ENCODE measurements at regions not wholly inside any gene's neighbourhood (a gene's known extent, or its start where the extent isn't known, plus 50 kb on each side); places are given as distances from the start of the nearest gene placed in this dataset.

DNA sequence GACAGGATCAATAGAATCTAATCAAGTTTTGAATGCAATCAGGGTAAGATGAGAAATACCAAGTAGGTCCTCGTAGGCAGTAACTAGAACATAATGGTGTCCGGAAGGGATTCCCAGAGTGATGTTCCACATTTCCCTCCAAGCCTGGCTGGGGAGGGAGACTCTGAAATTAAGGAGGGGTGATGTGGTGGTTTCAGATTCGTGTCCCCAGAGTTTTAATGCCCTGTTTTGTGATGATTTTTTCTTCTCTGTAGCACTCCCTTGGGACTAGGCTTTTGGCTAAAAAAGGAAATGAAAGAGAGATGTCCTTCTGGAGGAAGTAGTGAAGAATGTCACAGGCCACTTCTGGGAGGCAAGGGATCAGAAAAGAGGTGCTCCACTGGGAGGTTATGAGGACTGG lies 108.3 kb upstream of the CACNA2D3 start:
- Histone ChIP-seq H3K4me1 (ENCODE audit: low read length) (no peaks in the 10 kb centered on the region), H4K20me1 (ENCODE audit: insufficient read depth, low read depth, low read length) (no peaks in the 10 kb centered on the region), H3K27ac (ENCODE audit: low read length) (no peak overlapping the region), H3K9me2 (replicated peaks; ENCODE audit: insufficient read depth, low read length) (no peaks in the 10 kb centered on the region), H2AFZ (ENCODE audit: low read length) (no peak overlapping the region), H3K4me3 (ENCODE audit: low read length) (no peak overlapping the region), H3K27me3 (ENCODE audit: low read length) (no peaks in the 10 kb centered on the region), H3K79me2 (ENCODE audit: low read length) (no peaks in the 10 kb centered on the region), H3K9ac (ENCODE audit: low read length) (no peak overlapping the region), H3K9me3 (ENCODE audit: low read length) (no peaks in the 10 kb centered on the region), H3K36me3 (ENCODE audit: insufficient read depth, low read length) (no peaks in the 10 kb centered on the region), H3K4me2 (ENCODE audit: low read depth, low read length, poor library complexity, severe bottlenecking) (no peak overlapping the region)
- no peak for DNase-seq

DNA sequence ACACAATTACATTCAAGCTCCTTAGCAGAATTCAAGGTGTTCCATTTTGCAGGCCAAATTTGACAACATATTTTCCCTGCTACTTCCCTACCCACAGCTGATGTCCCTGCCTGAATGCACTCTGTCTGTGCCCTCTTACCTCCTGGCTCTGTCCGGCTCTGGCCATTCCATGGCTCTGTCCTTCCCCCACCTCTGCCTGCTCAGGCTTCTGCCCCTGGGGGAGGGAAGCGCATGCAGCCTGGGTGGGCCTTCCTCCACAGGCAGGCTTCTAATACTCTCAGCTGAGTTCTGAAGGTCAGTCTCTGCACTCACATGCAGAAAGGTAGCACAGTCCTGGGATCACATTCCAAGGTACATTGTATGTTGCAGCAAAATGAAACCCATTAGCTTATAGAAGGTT lies 113.6 kb upstream of the CACNA2D3 start:
- no peak overlapping the region for H3K9ac ChIP-seq (ENCODE audit: low read length)
- H4K20me1 ChIP-seq (ENCODE audit: insufficient read depth, low read depth, low read length): no peaks in the 10 kb centered on the region
- H3K27me3 ChIP-seq (ENCODE audit: low read length): no peaks in the 10 kb centered on the region
- no peak overlapping the region for H2AFZ ChIP-seq (ENCODE audit: low read length)
- H3K27ac ChIP-seq (ENCODE audit: low read length): no peak overlapping the region
- no peak overlapping the region for H3K4me3 ChIP-seq (ENCODE audit: low read length)
- H3K4me1 ChIP-seq (ENCODE audit: low read length): no peaks in the 10 kb centered on the region
- H3K9me2 ChIP-seq (replicated peaks; ENCODE audit: insufficient read depth, low read length): no peaks in the 10 kb centered on the region
- H3K36me3 ChIP-seq (ENCODE audit: insufficient read depth, low read length): no peaks in the 10 kb centered on the region
- H3K4me2 ChIP-seq (ENCODE audit: low read depth, low read length, poor library complexity, severe bottlenecking): no peak overlapping the region
- no peak for DNase-seq
- H3K9me3 ChIP-seq (ENCODE audit: low read length): no peaks in the 10 kb centered on the region
- no peaks in the 10 kb centered on the region for H3K79me2 ChIP-seq (ENCODE audit: low read length)

DNA sequence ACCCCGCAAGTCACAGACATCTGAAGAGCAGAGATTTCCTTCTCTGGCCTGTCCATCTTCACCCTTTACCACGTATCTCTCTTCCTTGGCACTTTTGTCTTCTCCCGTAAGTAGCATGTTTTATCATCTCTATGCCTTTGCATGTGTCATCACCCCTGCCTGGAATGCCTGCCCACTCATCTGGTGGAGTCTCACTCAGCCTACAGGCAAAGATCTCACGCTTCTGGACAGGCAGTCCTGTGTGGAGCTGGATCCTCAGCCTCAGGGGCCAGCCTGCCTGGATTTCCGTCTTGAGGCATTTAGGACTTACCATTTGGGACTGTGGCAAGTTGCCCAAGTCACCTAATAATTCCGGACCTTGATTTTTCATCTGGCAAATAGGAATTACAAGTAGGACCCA lies 114.3 kb upstream of the CACNA2D3 start:
- no peak for DNase-seq
- H3K9ac ChIP-seq (ENCODE audit: low read length): no peak overlapping the region
- no peaks in the 10 kb centered on the region for H4K20me1 ChIP-seq (ENCODE audit: insufficient read depth, low read depth, low read length)
- no peaks in the 10 kb centered on the region for H3K36me3 ChIP-seq (ENCODE audit: insufficient read depth, low read length)
- no peaks in the 10 kb centered on the region for H3K4me1 ChIP-seq (ENCODE audit: low read length)
- H3K9me2 ChIP-seq (replicated peaks; ENCODE audit: insufficient read depth, low read length): no peaks in the 10 kb centered on the region
- H3K27ac ChIP-seq (ENCODE audit: low read length): no peak overlapping the region
- no peak overlapping the region for H2AFZ ChIP-seq (ENCODE audit: low read length)
- H3K4me3 ChIP-seq (ENCODE audit: low read length): no peak overlapping the region
- H3K79me2 ChIP-seq (ENCODE audit: low read length): no peaks in the 10 kb centered on the region
- H3K9me3 ChIP-seq (ENCODE audit: low read length): no peaks in the 10 kb centered on the region
- H3K27me3 ChIP-seq (ENCODE audit: low read length): no peaks in the 10 kb centered on the region
- no peak overlapping the region for H3K4me2 ChIP-seq (ENCODE audit: low read depth, low read length, poor library complexity, severe bottlenecking)

DNA sequence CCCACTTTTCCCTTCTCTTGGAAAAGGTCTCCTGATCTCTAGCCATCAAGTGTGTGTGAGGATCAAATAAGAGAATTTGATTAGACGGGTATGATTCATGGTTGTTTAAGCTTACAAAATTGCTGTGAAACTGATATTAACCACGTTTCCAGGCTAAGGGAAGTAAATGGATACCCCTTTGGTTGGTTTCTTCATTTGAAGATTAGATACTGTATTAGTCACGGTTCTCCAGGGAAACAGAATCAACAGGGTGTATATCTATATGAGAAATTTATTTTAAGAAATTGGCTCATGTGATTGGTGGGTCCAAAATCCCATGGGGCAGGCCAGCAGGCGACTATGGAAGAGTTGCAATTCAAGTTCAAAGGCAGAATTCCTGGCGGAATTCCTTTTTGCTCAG lies 112.7 kb upstream of the SELENOK start:
- no peak overlapping the region for H3K27ac ChIP-seq (ENCODE audit: low read length)
- H3K4me3 ChIP-seq (ENCODE audit: low read length): no peak overlapping the region
- H3K9me3 ChIP-seq (ENCODE audit: low read length): no peaks in the 10 kb centered on the region
- no peaks in the 10 kb centered on the region for H3K9me2 ChIP-seq (replicated peaks; ENCODE audit: insufficient read depth, low read length)
- no peaks in the 10 kb centered on the region for H3K27me3 ChIP-seq (ENCODE audit: low read length)
- no peaks in the 10 kb centered on the region for H3K79me2 ChIP-seq (ENCODE audit: low read length)
- no peaks in the 10 kb centered on the region for H4K20me1 ChIP-seq (ENCODE audit: insufficient read depth, low read depth, low read length)
- H3K4me1 ChIP-seq (ENCODE audit: low read length): no peaks in the 10 kb centered on the region
- H2AFZ ChIP-seq (ENCODE audit: low read length): no peak overlapping the region
- no peaks in the 10 kb centered on the region for H3K36me3 ChIP-seq (ENCODE audit: insufficient read depth, low read length)
- DNase-seq: no peak
- H3K4me2 ChIP-seq (ENCODE audit: low read depth, low read length, poor library complexity, severe bottlenecking): no peak overlapping the region
- no peak overlapping the region for H3K9ac ChIP-seq (ENCODE audit: low read length)

DNA sequence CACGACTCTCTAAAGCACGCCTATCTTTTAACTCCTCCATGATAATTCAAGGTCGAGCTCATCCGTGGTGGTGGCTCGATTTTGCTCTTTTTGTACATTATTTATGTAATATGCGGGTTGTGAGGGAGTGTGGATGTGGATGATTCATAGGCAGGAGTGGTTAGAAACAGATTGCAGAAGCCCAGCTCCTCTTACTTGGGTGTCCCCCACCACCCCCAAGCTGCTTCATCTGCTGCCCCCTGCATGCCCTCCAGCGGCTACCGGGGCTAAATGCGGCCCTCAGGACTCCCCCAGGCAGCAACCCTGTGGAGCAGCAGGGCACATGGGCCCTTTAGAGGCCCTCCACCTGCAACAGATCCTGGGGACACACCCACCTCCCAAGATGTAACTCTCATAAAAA lies 111.5 kb upstream of the SELENOK start:
- Histone ChIP-seq H4K20me1 (ENCODE audit: insufficient read depth, low read depth, low read length) (no peaks in the 10 kb centered on the region), H3K36me3 (ENCODE audit: insufficient read depth, low read length) (no peaks in the 10 kb centered on the region), H3K9ac (ENCODE audit: low read length) (no peak overlapping the region), H3K9me3 (ENCODE audit: low read length) (no peaks in the 10 kb centered on the region), H3K4me1 (ENCODE audit: low read length) (no peaks in the 10 kb centered on the region), H3K9me2 (replicated peaks; ENCODE audit: insufficient read depth, low read length) (no peaks in the 10 kb centered on the region), H3K79me2 (ENCODE audit: low read length) (no peaks in the 10 kb centered on the region), H2AFZ (ENCODE audit: low read length) (no peak overlapping the region), H3K4me3 (ENCODE audit: low read length) (no peak overlapping the region), H3K27ac (ENCODE audit: low read length) (no peak overlapping the region), H3K4me2 (ENCODE audit: low read depth, low read length, poor library complexity, severe bottlenecking) (no peak overlapping the region), H3K27me3 (ENCODE audit: low read length) (no peaks in the 10 kb centered on the region)
- no peak for DNase-seq

DNA sequence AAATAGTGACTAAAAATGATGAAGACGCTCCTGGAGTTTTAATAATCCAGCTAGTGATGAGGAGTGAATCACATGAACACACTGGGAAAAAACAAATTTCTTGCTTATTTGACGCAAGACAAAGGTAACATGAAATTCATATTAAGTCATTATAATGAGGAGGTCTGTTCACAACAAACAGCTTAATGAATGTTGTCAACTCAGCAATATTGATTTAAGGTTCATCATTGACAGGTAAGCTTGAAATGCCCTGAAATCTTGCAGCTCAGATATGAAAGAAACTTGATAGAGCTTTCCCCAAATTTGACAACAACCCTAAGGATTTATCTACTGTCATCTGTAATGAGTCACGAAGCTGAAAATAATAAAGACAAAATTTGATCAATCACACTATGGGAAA lies 108.1 kb upstream of the SELENOK start:
- Histone ChIP-seq H4K20me1 (ENCODE audit: insufficient read depth, low read depth, low read length) (no peaks in the 10 kb centered on the region), H2AFZ (ENCODE audit: low read length) (no peak overlapping the region)

DNA sequence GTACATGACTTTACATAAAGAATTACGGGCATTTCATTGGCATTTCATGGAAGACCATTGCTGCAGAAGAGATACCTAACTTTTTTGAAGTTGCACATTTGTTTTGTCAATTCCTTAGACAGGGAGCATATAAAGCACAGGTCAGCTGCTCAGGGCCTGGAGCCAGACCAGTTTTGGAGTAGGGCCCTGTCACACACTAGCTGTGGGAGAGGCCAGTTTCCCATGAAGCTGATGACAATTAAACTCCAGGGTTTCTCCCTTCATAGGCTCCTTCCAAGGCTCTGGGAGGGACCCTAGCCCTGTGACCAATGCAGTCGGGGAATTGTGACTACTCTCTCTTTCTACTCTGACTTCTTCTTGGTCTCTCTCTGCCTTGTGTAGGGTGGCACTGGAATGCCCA lies 107.3 kb upstream of the SELENOK start:
- H4K20me1 ChIP-seq (ENCODE audit: insufficient read depth, low read depth, low read length): no peaks in the 10 kb centered on the region
- no peak overlapping the region for H2AFZ ChIP-seq (ENCODE audit: low read length)
- H3K9me3 ChIP-seq (ENCODE audit: low read length): no peaks in the 10 kb centered on the region
- H3K4me1 ChIP-seq (ENCODE audit: low read length): peaks cover 9% of the 10 kb centered on the region
- H3K27ac ChIP-seq (ENCODE audit: low read length): no peak overlapping the region
- no peak overlapping the region for H3K9ac ChIP-seq (ENCODE audit: low read length)
- no peaks in the 10 kb centered on the region for H3K9me2 ChIP-seq (replicated peaks; ENCODE audit: insufficient read depth, low read length)
- H3K4me3 ChIP-seq (ENCODE audit: low read length): no peak overlapping the region
- H3K79me2 ChIP-seq (ENCODE audit: low read length): no peaks in the 10 kb centered on the region
- no peak overlapping the region for H3K4me2 ChIP-seq (ENCODE audit: low read depth, low read length, poor library complexity, severe bottlenecking)
- no peaks in the 10 kb centered on the region for H3K36me3 ChIP-seq (ENCODE audit: insufficient read depth, low read length)
- H3K27me3 ChIP-seq (ENCODE audit: low read length): no peaks in the 10 kb centered on the region
- no peak for DNase-seq

More for the DNA sequence above, 108.1 kb upstream of the SELENOK start:
- Histone ChIP-seq H3K27me3 (ENCODE audit: low read length) (no peaks in the 10 kb centered on the region), H3K9me2 (replicated peaks; ENCODE audit: insufficient read depth, low read length) (no peaks in the 10 kb centered on the region), H3K4me1 (ENCODE audit: low read length) (peaks cover 9% of the 10 kb centered on the region), H3K79me2 (ENCODE audit: low read length) (no peaks in the 10 kb centered on the region), H3K9me3 (ENCODE audit: low read length) (no peaks in the 10 kb centered on the region), H3K36me3 (ENCODE audit: insufficient read depth, low read length) (no peaks in the 10 kb centered on the region), H3K4me3 (ENCODE audit: low read length) (no peak overlapping the region), H3K9ac (ENCODE audit: low read length) (no peak overlapping the region), H3K27ac (ENCODE audit: low read length) (no peak overlapping the region), H3K4me2 (ENCODE audit: low read depth, low read length, poor library complexity, severe bottlenecking) (no peak overlapping the region)
- DNase-seq: no peak

DNA sequence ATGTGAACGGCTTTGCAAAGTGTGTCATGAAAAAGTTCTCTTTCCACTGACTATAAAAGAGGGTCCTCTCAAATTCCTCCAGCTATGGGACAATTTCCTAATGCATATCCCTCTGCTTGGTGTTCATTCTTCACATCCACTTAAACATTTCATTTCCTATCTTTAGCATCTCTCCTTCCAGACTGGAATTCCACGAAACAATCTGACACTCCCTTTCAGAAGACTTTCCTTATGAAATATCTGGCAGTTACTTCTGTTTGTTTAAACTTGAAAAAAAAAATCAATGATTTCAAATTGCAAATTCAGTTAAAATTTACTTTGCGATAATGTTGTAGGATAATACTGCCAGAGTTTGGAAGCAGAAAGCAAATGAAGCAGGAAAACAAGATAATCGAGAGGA lies 105.8 kb upstream of the SELENOK start:
- Histone ChIP-seq H3K9ac (ENCODE audit: low read length) (no peak overlapping the region), H3K4me1 (ENCODE audit: low read length) (peaks cover 9% of the 10 kb centered on the region), H4K20me1 (ENCODE audit: insufficient read depth, low read depth, low read length) (no peaks in the 10 kb centered on the region), H3K27ac (ENCODE audit: low read length) (no peak overlapping the region), H2AFZ (ENCODE audit: low read length) (no peak overlapping the region), H3K79me2 (ENCODE audit: low read length) (no peaks in the 10 kb centered on the region), H3K4me3 (ENCODE audit: low read length) (no peak overlapping the region), H3K27me3 (ENCODE audit: low read length) (no peaks in the 10 kb centered on the region), H3K4me2 (ENCODE audit: low read depth, low read length, poor library complexity, severe bottlenecking) (no peak overlapping the region), H3K9me3 (ENCODE audit: low read length) (no peaks in the 10 kb centered on the region), H3K36me3 (ENCODE audit: insufficient read depth, low read length) (no peaks in the 10 kb centered on the region), H3K9me2 (replicated peaks; ENCODE audit: insufficient read depth, low read length) (no peaks in the 10 kb centered on the region)
- DNase-seq: no peak
